Gastroesophageal sphincter (tissue), 4 donors: ENCODE measurements at regions not wholly inside any gene's neighbourhood (a gene's known extent, or its start where the extent isn't known, plus 50 kb on each side); places are given as distances from the start of the nearest gene placed in this dataset.

ENCODE experiments used
- ATAC-seq: fragments of 150-250 bp; one replicate; pipeline ENCODE4 v1.9.1; 2016; ENCODE audit warnings: mild to moderate bottlenecking, moderate library complexity
- H3K27ac ChIP-seq, 4 donors: fragments of 200-600 bp; sonication (generic) in 3 of 4; 1 replicate in 3 of 4; 2 replicates in 1 of 4; pipeline ENCODE4 v1.5.1; 2016 to 2019
- H3K27me3 ChIP-seq: fragments of 200-600 bp; sonication (generic); one replicate; pipeline ENCODE4 v1.5.1; 2019
- H3K36me3 ChIP-seq, 2 donors: fragments of 200-600 bp; sonication (generic); one replicate each; pipeline ENCODE4 v1.5.1; 2019; ENCODE audit warnings: control low read depth in 1 of 2
- H3K4me1 ChIP-seq, 3 donors: fragments of 200-600 bp; sonication (generic); 1 replicate in 2 of 3; 2 replicates in 1 of 3; pipeline ENCODE4 v1.5.1; 2016 to 2019; ENCODE audit warnings: control low read depth in 2 of 3
- H3K4me3 ChIP-seq, 2 donors: fragments of 200-600 bp; sonication (generic); one replicate each; pipeline ENCODE4 v1.5.1; 2019; ENCODE audit warnings: mild to moderate bottlenecking in 1 of 2, moderate library complexity in 1 of 2
- H3K9me3 ChIP-seq, 3 donors: fragments of 200-600 bp; sonication (generic); one replicate each; pipeline ENCODE4 v1.5.1; 2017 to 2019; ENCODE audit warnings: control low read depth in 2 of 3
- EP300 ChIP-seq: sonication (generic); formaldehyde crosslinking; IDR thresholded peaks from one replicate; pipeline ENCODE4 v1.6.1; 2017; ENCODE audit warnings: antibody characterized with exemption, mild to moderate bottlenecking
- POLR2A ChIP-seq, 2 donors: fragments of 450-650 bp; IDR thresholded peaks; one replicate each; pipeline ENCODE4 v1.6.1; 2017; ENCODE audit warnings: antibody characterized with exemption in 2 of 2, mild to moderate bottlenecking in 2 of 2, moderate library complexity in 1 of 2
- POLR2AphosphoS5 ChIP-seq: sonication (generic); formaldehyde crosslinking; IDR thresholded peaks from one replicate; pipeline ENCODE4 v1.6.1; 2017; ENCODE audit warnings: antibody characterized with exemption
- WGBS, 2 donors: methylation state at CpG; one replicate each; pipeline ENCODE4 v1.1.5; 2018; ENCODE audit warnings: low coverage in 1 of 2; 5-methylcytosine and 5-hydroxymethylcytosine counted together
- TF ChIP-seq, protein P1 (sequence below), 4 experiments: fragments of 200-600 bp in 2 of 4; fragments of 450-650 bp in 2 of 4; sonication (generic) in 1 of 4; IDR thresholded peaks; one replicate each; pipeline ENCODE4 v1.5.1; 2017 to 2019; ENCODE audit warnings: antibody characterized with exemption in 4 of 4, mild to moderate bottlenecking in 2 of 4, moderate library complexity in 2 of 4

DNA sequence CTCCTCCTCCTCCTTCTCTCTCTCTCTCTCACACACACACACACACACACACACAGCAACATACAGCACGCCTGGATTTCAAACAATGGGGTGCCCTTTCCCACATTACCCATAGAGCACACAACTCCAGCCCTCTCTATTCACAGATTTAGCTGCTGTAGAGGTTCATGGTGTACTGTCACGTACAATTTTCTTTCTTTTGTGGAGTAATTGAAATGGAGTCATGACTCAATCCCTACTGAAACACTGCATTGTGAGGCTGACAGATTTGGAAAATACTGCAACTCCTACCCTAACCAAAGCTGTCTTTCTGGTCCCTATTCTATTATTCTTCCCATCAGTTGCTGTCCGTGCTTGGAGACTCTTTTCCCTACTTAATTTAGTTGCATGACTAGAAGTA, 166.9 kb downstream of the EDN1 start:
- no peaks in the 10 kb centered on the region for H3K27me3 ChIP-seq
- WGBS, 2 donors = 76 to 81% methylated on average over 3 of the region's 3 CpGs
- peaks cover 0 to 15% (median 0%) of the 10 kb centered on the region in 3 donors for H3K9me3 ChIP-seq
- no peak for TF ChIP-seq EP300
- TF ChIP-seq, protein P1, sequence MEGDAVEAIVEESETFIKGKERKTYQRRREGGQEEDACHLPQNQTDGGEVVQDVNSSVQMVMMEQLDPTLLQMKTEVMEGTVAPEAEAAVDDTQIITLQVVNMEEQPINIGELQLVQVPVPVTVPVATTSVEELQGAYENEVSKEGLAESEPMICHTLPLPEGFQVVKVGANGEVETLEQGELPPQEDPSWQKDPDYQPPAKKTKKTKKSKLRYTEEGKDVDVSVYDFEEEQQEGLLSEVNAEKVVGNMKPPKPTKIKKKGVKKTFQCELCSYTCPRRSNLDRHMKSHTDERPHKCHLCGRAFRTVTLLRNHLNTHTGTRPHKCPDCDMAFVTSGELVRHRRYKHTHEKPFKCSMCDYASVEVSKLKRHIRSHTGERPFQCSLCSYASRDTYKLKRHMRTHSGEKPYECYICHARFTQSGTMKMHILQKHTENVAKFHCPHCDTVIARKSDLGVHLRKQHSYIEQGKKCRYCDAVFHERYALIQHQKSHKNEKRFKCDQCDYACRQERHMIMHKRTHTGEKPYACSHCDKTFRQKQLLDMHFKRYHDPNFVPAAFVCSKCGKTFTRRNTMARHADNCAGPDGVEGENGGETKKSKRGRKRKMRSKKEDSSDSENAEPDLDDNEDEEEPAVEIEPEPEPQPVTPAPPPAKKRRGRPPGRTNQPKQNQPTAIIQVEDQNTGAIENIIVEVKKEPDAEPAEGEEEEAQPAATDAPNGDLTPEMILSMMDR (IDR thresholded peaks at IDR 0.05) = no peak
- TF ChIP-seq POLR2AphosphoS5 = no peak
- no peak for TF ChIP-seq POLR2A (IDR thresholded peaks at IDR 0.05)
- H3K4me1 ChIP-seq = no peaks in the 10 kb centered on the region
- ATAC-seq = no peak
- H3K4me3 ChIP-seq = no peak overlapping the region
- H3K36me3 ChIP-seq = no peaks in the 10 kb centered on the region
- H3K27ac ChIP-seq = no peak overlapping the region

DNA sequence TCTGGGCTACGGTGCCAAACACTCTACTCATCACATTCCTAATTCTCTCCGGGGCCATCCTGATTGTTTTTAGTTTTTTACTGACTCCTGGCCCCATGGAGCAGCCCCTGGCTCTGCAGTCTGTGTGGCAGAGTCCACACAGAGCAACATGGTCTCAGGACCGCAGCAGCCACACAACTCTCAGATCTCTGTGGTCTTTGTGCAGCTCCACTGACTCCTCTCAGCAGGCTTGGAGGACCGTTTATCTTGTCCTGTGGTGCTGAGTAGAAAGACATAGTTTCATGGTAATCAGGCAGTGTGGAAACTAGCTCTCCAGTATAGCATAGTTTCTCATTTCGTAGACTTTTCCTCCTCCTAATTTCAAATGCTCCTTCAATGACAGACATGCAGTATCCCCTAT, 168.4 kb downstream of the EDN1 start:
- Histone ChIP-seq H3K36me3 (no peaks in the 10 kb centered on the region), H3K9me3 (peaks cover 0 to 9% (median 0%) of the 10 kb centered on the region in 3 donors), H3K4me3 (no peak overlapping the region), H3K27ac (no peak overlapping the region), H3K4me1 (no peaks in the 10 kb centered on the region), H3K27me3 (no peaks in the 10 kb centered on the region)
- 62 to 82% methylated on average over 2 to 5 of the region's 5 CpGs for WGBS, 2 donors
- ATAC-seq = no peak
- TF ChIP-seq, protein P1 (IDR thresholded peaks at IDR 0.05) = no peak
- TF ChIP-seq POLR2A (IDR thresholded peaks at IDR 0.05) (no peak), POLR2AphosphoS5 (no peak), EP300 (no peak)

DNA sequence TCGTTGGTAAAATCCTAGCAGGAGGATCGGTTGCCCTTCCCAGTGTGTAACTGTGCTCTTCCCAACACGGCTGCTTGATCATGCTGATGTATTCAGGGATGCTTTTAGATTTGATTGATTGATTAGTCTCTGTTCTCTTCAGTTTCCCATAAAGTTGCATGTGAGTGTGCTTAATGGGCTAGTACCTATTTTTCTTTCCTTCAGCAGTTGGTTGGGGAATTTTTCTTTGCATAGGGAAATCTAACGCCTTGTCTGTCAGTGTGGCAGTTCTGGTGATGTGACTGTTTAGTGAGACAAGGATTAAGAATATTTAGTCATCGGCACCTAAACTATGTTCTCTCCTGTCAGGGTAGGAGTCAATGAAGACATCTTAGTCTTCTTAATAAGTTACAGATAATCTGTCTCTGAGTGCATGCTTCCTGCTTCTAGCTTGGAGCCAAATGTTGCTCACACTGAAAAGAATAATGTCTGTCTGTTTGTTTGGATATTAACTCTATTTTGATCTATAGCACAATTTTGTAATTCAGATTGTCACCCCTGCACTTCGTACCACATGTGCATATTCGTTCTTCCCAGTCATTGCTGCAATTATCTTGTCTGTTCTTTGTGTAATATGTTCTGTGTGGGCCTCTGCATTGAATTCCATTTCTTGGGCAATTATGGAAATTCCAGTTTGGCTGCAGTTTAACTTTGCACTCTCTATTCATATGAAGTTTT, 169.9 kb downstream of the EDN1 start:
- no peak for ATAC-seq

DNA sequence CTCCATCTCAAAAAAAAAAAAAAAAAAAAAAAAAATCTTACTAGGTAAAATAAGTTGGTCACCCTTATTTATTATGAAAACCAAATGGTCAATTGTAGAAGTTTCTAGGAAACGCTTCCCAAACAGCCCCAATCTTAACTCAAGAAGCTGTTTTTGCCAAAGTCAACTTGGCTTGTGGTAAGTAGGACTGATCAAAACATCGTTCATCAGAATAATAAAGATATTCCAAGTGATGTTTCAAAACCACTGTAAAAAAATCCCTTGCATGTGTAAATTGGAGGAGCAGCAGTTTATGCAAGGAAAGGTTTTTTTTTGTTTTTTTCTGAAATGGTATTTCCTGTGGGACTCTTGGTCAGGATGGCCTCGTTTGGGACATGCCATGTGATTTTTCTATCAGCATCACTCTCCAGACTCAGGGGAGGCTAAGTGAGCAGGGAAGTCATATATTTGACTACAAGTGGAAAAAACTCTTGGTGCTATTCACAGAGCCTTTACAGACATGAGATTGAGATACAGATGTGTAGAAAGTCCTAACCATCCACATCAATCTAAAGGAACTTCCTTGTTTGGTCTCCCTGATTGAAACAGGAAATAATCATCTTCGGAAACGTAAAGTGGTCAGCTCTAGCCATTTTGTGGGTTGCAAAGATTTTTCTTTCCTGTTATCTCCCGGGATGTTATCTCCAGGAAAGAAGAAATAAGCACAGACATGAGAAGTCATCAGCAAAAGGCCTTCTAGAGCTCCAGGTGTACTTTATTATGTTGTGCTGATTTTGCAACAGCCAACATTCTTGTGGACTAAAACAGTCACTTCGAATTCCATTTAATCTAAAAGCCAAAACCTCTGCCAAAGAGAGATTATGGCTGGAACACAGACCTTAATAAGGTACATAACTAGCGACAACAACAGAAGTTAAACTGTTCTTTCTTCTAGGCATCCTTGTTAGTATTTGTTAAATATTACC, 177.8 kb downstream of the EDN1 start:
- no peak overlapping the region for H3K4me3 ChIP-seq

More for the DNA sequence above, 169.9 kb downstream of the EDN1 start:
- H3K4me1 ChIP-seq = no peaks in the 10 kb centered on the region
- WGBS, 2 donors = 65 to 75% methylated on average over 6 to 7 of the region's 7 CpGs
- H3K27me3 ChIP-seq = no peaks in the 10 kb centered on the region
- no peak overlapping the region for H3K4me3 ChIP-seq
- H3K36me3 ChIP-seq = no peaks in the 10 kb centered on the region
- no peaks in the 10 kb centered on the region for H3K9me3 ChIP-seq
- TF ChIP-seq, protein P1 (IDR thresholded peaks at IDR 0.05) = no peak
- no peak for TF ChIP-seq EP300
- TF ChIP-seq POLR2A (IDR thresholded peaks at IDR 0.05) = no peak
- TF ChIP-seq POLR2AphosphoS5 = no peak
- no peak overlapping the region for H3K27ac ChIP-seq

More for the DNA sequence above, 177.8 kb downstream of the EDN1 start:
- peak; percentile 65 for ATAC-seq
- no peaks in the 10 kb centered on the region for H3K9me3 ChIP-seq
- TF ChIP-seq POLR2A (IDR thresholded peaks at IDR 0.05) (no peak), EP300 (no peak), POLR2AphosphoS5 (no peak)
- TF ChIP-seq, protein P1 (IDR thresholded peaks at IDR 0.05) = no peak
- no peaks in the 10 kb centered on the region for H3K36me3 ChIP-seq
- 16 to 41% methylated on average over 8 of the region's 8 CpGs for WGBS, 2 donors
- no peaks in the 10 kb centered on the region for H3K27me3 ChIP-seq
- peaks cover 0 to 14% (median 5%) of the 10 kb centered on the region in 3 donors for H3K4me1 ChIP-seq
- peak overlapping the region in 3 of 4 donors; percentile 33 to 56 (median 49) for H3K27ac ChIP-seq
